Neural progenitor cell (in vitro differentiated cells): ENCODE measurements at regions not wholly inside any gene's neighbourhood (a gene's known extent, or its start where the extent isn't known, plus 50 kb on each side); places are given as distances from the start of the nearest gene placed in this dataset.

ENCODE experiments used
- DNase-seq: peaks from one replicate; pipeline ENCODE4 v3.0.0-alpha.2; 2016; ENCODE audit warnings: low spot score
- H2AFZ ChIP-seq: fragments of 200-600 bp; sonication (generic); replicated peaks from 2 replicates; pipeline ENCODE4 v1.6.1; 2016; ENCODE audit warnings: antibody characterized with exemption
- H3F3A ChIP-seq: fragments of 200-600 bp; sonication (generic); 2 replicates; pipeline ENCODE4 v1.6.1; 2016; ENCODE audit warnings: antibody characterized with exemption, low read depth
- H3K27ac ChIP-seq: fragments of 200-600 bp; sonication (generic); 2 replicates; pipeline ENCODE4 v1.5.1; 2016; ENCODE audit warnings: mild to moderate bottlenecking
- H3K27me3 ChIP-seq: fragments of 200-600 bp; sonication (generic); 2 replicates; pipeline ENCODE4 v1.6.1; 2016; ENCODE audit warnings: mild to moderate bottlenecking, moderate library complexity
- H3K36me3 ChIP-seq: fragments of 200-600 bp; sonication (generic); 2 replicates; pipeline ENCODE4 v1.5.1; 2016
- H3K4me1 ChIP-seq: fragments of 200-600 bp; sonication (generic); 2 replicates; pipeline ENCODE4 v1.6.1; 2016; ENCODE audit warnings: mixed run types
- H3K4me2 ChIP-seq: fragments of 200-600 bp; sonication (generic); 2 replicates; pipeline ENCODE4 v1.6.1; 2016
- H3K4me3 ChIP-seq: fragments of 200-600 bp; sonication (generic); 2 replicates; pipeline ENCODE4 v1.5.1; 2016
- H3K79me2 ChIP-seq: fragments of 200-600 bp; sonication (generic); 2 replicates; pipeline ENCODE4 v1.6.1; 2016; ENCODE audit warnings: low read depth
- H3K9ac ChIP-seq: fragments of 200-600 bp; sonication (generic); 2 replicates; pipeline ENCODE4 v1.6.1; 2016
- H3K9me3 ChIP-seq: fragments of 200-600 bp; sonication (generic); 2 replicates; pipeline ENCODE4 v1.5.1; 2016; ENCODE audit warnings: low read depth
- H4K20me1 ChIP-seq: fragments of 200-600 bp; sonication (generic); 2 replicates; pipeline ENCODE4 v1.6.1; 2016; ENCODE audit warnings: low read depth
- H3K27ac Mint-ChIP-seq: 3 replicates; pipeline ENCODE4 v1.8.0; 2021; ENCODE audit warnings: mixed read lengths
- H3K27me3 Mint-ChIP-seq: 2 replicates; pipeline ENCODE4 v1.8.0; 2022; ENCODE audit warnings: low read depth, mild to moderate bottlenecking, inconsistent platforms, moderate library complexity, mixed read lengths; ENCODE audit not compliant: insufficient read depth
- H3K36me3 Mint-ChIP-seq: 3 replicates; pipeline ENCODE4 v1.8.0; 2021; ENCODE audit warnings: mixed read lengths
- H3K4me1 Mint-ChIP-seq: 3 replicates; pipeline ENCODE4 v1.8.0; 2021; ENCODE audit warnings: mixed read lengths
- H3K4me3 Mint-ChIP-seq: 3 replicates; pipeline ENCODE4 v1.8.0; 2021; ENCODE audit warnings: mild to moderate bottlenecking, moderate library complexity, mixed read lengths
- H3K9me3 Mint-ChIP-seq: 3 replicates; pipeline ENCODE4 v1.8.0; 2020; ENCODE audit warnings: mixed read lengths
- CTCF ChIP-seq: fragments of 200-600 bp; sonication (generic); IDR thresholded peaks from 2 replicates; pipeline ENCODE4 v1.5.1; 2017; ENCODE audit warnings: antibody characterized with exemption, mild to moderate bottlenecking
- EZH2 ChIP-seq: fragments of 200-600 bp; sonication (generic); IDR thresholded peaks from 2 replicates; pipeline ENCODE4 v1.6.1; 2017; ENCODE audit warnings: antibody characterized with exemption, mild to moderate bottlenecking, moderate library complexity
- EZH2phosphoT487 ChIP-seq: fragments of 200-600 bp; sonication (generic); IDR thresholded peaks from 2 replicates; pipeline ENCODE4 v1.6.1; 2017; ENCODE audit warnings: antibody characterized with exemption

- H4K20me1 ChIP-seq: no peaks in the 10 kb centered on the region
- H3K4me3 ChIP-seq: no peak overlapping the region
- Mint-ChIP-seq H3K9me3 (peaks cover 3% of the 10 kb centered on the region), H3K27ac (no peak overlapping the region), H3K4me1 (no peaks in the 10 kb centered on the region), H3K4me3 (no peak overlapping the region), H3K27me3 (no peaks in the 10 kb centered on the region), H3K36me3 (no peaks in the 10 kb centered on the region)
- H3K9ac ChIP-seq: no peak overlapping the region
- H3K9me3 ChIP-seq: no peaks in the 10 kb centered on the region
- H3K79me2 ChIP-seq: no peaks in the 10 kb centered on the region
- H3K36me3 ChIP-seq: no peaks in the 10 kb centered on the region
- DNase-seq: no peak
- H3K4me1 ChIP-seq: no peaks in the 10 kb centered on the region
- H3K27me3 ChIP-seq: no peaks in the 10 kb centered on the region
- no peaks in the 10 kb centered on the region for H3F3A ChIP-seq
- H3K4me2 ChIP-seq: no peak overlapping the region
- no peak overlapping the region for H2AFZ ChIP-seq
- no peak for TF ChIP-seq CTCF
- no peak for TF ChIP-seq EZH2phosphoT487
- no peak for TF ChIP-seq EZH2
- no peak overlapping the region for H3K27ac ChIP-seq
Measured at GRCh38 chr3:87147562-87147961, 79.5 kb upstream of the CHMP2B start.

DNA sequence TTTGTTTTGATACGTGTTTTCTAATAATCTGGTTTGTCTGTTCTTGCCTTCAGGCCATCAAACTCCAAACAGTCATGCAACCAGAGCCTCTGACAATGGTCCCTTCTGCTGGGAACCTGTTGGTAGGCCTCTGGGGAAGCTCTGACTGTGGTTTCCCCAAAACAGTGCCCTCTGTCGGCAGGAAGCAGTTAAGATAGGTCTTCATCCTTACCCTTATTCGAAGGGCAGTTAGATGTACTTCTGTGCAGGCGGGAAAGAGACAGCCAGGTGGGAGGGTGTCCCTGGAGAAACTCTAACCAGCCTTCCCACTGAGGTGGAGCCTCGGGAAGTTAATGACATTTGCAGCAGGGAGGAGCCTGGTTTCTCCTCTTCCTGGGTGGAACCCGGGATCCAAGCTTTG is 81.6 kb upstream of the CHMP2B start:
- Mint-ChIP-seq H3K27me3 (no peaks in the 10 kb centered on the region), H3K27ac (no peak overlapping the region), H3K36me3 (no peaks in the 10 kb centered on the region), H3K9me3 (peaks cover 10% of the 10 kb centered on the region), H3K4me1 (no peaks in the 10 kb centered on the region), H3K4me3 (no peak overlapping the region)
- H3K79me2 ChIP-seq: no peaks in the 10 kb centered on the region
- H3K4me3 ChIP-seq: no peak overlapping the region
- H4K20me1 ChIP-seq: no peaks in the 10 kb centered on the region
- no peaks in the 10 kb centered on the region for H3F3A ChIP-seq
- H3K9ac ChIP-seq: no peak overlapping the region
- no peak overlapping the region for H3K27ac ChIP-seq
- TF ChIP-seq CTCF (peak; percentile 47), EZH2 (no peak)
- no peaks in the 10 kb centered on the region for H3K9me3 ChIP-seq
- DNase-seq: peak; percentile 17
- H3K4me1 ChIP-seq: no peaks in the 10 kb centered on the region
- H3K36me3 ChIP-seq: no peaks in the 10 kb centered on the region
- H3K27me3 ChIP-seq: no peaks in the 10 kb centered on the region
- H2AFZ ChIP-seq: no peak overlapping the region
- no peak overlapping the region for H3K4me2 ChIP-seq

DNA sequence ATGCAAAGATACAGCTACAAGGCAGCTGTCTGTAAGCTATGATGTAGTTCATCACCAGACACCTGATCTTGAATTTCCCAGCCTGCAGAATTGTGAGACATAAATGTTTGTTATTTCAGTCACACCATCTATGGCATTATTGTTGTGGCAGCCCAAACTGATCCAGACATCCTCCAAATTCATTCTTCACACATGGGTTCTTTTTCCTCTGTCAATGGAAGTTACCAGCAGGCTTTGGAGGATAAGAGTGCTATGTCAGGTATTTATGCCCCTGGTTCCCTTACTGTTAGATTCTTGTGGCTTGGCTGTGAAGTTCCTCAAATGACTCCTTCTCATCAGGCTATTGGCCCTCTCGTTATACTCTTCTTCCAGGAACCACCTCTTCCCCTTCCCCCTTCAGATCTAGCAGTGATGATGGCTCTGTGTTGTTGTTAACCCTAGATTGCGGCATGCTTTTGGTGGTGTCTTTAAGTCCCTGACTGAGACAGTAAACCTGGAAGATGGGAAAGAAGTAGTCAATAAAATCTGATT is 91.0 kb upstream of the CHMP2B start:
- no peaks in the 10 kb centered on the region for H3K9me3 ChIP-seq
- no peak overlapping the region for H3K4me2 ChIP-seq
- Mint-ChIP-seq H3K27ac (peak overlapping the region; percentile 2), H3K9me3 (peaks cover 3% of the 10 kb centered on the region), H3K27me3 (no peaks in the 10 kb centered on the region), H3K36me3 (no peaks in the 10 kb centered on the region), H3K4me3 (no peak overlapping the region), H3K4me1 (no peaks in the 10 kb centered on the region)
- no peak overlapping the region for H3K27ac ChIP-seq
- no peaks in the 10 kb centered on the region for H3K36me3 ChIP-seq
- no peak for TF ChIP-seq CTCF
- no peak for TF ChIP-seq EZH2phosphoT487
- no peak for TF ChIP-seq EZH2
- no peaks in the 10 kb centered on the region for H3F3A ChIP-seq
- H3K79me2 ChIP-seq: no peaks in the 10 kb centered on the region
- H3K9ac ChIP-seq: no peak overlapping the region
- no peak overlapping the region for H3K4me3 ChIP-seq
- H2AFZ ChIP-seq: no peak overlapping the region
- no peaks in the 10 kb centered on the region for H3K27me3 ChIP-seq
- no peaks in the 10 kb centered on the region for H3K4me1 ChIP-seq
- no peak for DNase-seq
- no peaks in the 10 kb centered on the region for H4K20me1 ChIP-seq
